Transverse colon (tissue), 4 donors: ENCODE measurements at regions not wholly inside any gene's neighbourhood (a gene's known extent, or its start where the extent isn't known, plus 50 kb on each side); places are given as distances from the start of the nearest gene placed in this dataset.

ENCODE experiments used
- DNase-seq: peaks from one replicate; pipeline ENCODE4 v3.0.0-alpha.2; 2019
- H3K27ac ChIP-seq, 4 donors: fragments of 200-600 bp; sonication (generic); 2 replicates each; pipeline ENCODE4 v1.5.1; 2016 to 2018; ENCODE audit warnings: inconsistent platforms in 4 of 4
- H3K27me3 ChIP-seq: fragments of 200-600 bp; sonication (generic); 2 replicates; pipeline ENCODE4 v1.5.1; 2017; ENCODE audit warnings: inconsistent platforms
- H3K36me3 ChIP-seq, 4 donors: fragments of 200-600 bp; sonication (generic); 2 replicates each; pipeline ENCODE4 v1.5.1; 2017 to 2019; ENCODE audit warnings: inconsistent platforms in 4 of 4
- H3K4me1 ChIP-seq, 4 donors: fragments of 200-600 bp; sonication (generic); 2 replicates each; pipeline ENCODE4 v1.5.1; 2017 to 2020; ENCODE audit warnings: inconsistent platforms in 4 of 4
- H3K4me3 ChIP-seq, 4 donors: fragments of 200-600 bp; sonication (generic); 1 replicate in 1 of 4; 2 replicates in 3 of 4; pipeline versions ENCODE4 v1.5.1 to v1.6.1; 2017 to 2019; ENCODE audit warnings: inconsistent platforms in 4 of 4
- H3K9me3 ChIP-seq, 2 donors: fragments of 200-600 bp; sonication (generic); 2 replicates each; pipeline ENCODE4 v1.5.1; 2017 to 2019; ENCODE audit warnings: inconsistent platforms in 2 of 2
- CTCF ChIP-seq, 5 experiments: fragments of 200-600 bp in 3 of 5; fragments of 450-650 bp in 2 of 5; sonication (generic) in 3 of 5; IDR thresholded peaks; 1 replicate in 2 of 5; 2 replicates in 3 of 5; pipeline ENCODE4 v1.5.1; 2016 to 2017; ENCODE audit warnings: antibody characterized with exemption in 5 of 5, inconsistent platforms in 3 of 5, mild to moderate bottlenecking in 2 of 5, moderate library complexity in 1 of 5
- EP300 ChIP-seq: sonication (generic); formaldehyde crosslinking; IDR thresholded peaks from one replicate; pipeline ENCODE4 v1.6.1; 2017; ENCODE audit warnings: antibody characterized with exemption, low read depth
- POLR2A ChIP-seq: fragments of 450-650 bp; IDR thresholded peaks from one replicate; pipeline ENCODE4 v1.6.1; 2016; ENCODE audit warnings: antibody characterized with exemption, mild to moderate bottlenecking, moderate library complexity
- POLR2AphosphoS5 ChIP-seq, 3 donors: sonication (generic); formaldehyde crosslinking; IDR thresholded peaks; one replicate each; pipeline ENCODE4 v1.6.1; 2016; ENCODE audit warnings: antibody characterized with exemption in 3 of 3
- WGBS, 2 donors: methylation state at CpG; one replicate each; pipeline ENCODE4 v1.1.5; 2018; ENCODE audit warnings: low coverage in 1 of 2; 5-methylcytosine and 5-hydroxymethylcytosine counted together
- in situ Hi-C, 4 donors: fragments of 200-750 bp; cut with MboI; loops; one replicate each; pipeline versions ENCODE4 v1.15.0 to v1.15.1; 2017; ENCODE audit warnings: low sequenced_read_pairs in 3 of 4, low pct_ligation_motif_present in 1 of 4, low pct_unique_long_range_greater_than_20kb in 1 of 4
- intact Hi-C: fragments of 100-400 bp; cut with DNase I; formaldehyde crosslinking; loops from one replicate; pipeline ENCODE4 v1.15.1; 2023; ENCODE audit warnings: low total_unique reads

GRCh38 chr12:60290532-60290931 lies 694.7 kb downstream of the SLC16A7 start:
- no peak overlapping the region for H3K27ac ChIP-seq
- DNase-seq, result no peak
- 62% methylated on average over 1 of the region's 1 CpG; no CpG with 5 or more reads in 1 of the 2 donors for WGBS, 2 donors
- intact Hi-C loops, result no loop called here
- H3K27me3 ChIP-seq, result no peaks in the 10 kb centered on the region
- peaks cover 0 to 3% of the 10 kb centered on the region in 2 donors for H3K9me3 ChIP-seq
- H3K4me1 ChIP-seq, result no peaks in the 10 kb centered on the region
- no peak overlapping the region for H3K4me3 ChIP-seq
- in situ Hi-C loops, result no loop called here
- H3K36me3 ChIP-seq, result no peaks in the 10 kb centered on the region
- no peak for TF ChIP-seq POLR2A
- TF ChIP-seq EP300, result no peak
- TF ChIP-seq CTCF (IDR thresholded peaks at IDR 0.05), result no peak
- TF ChIP-seq POLR2AphosphoS5 (IDR thresholded peaks at IDR 0.05), result no peak

- Histone ChIP-seq H3K4me1 (no peaks in the 10 kb centered on the region), H3K36me3 (no peaks in the 10 kb centered on the region), H3K9me3 (no peaks in the 10 kb centered on the region), H3K4me3 (no peak overlapping the region), H3K27ac (no peak overlapping the region), H3K27me3 (no peaks in the 10 kb centered on the region)
- intact Hi-C loops, result no loop called here
- in situ Hi-C loops, result no loop called here
- 0 to 11% methylated on average over 1 of the region's 1 CpG for WGBS, 2 donors
- no peak for TF ChIP-seq EP300
- no peak for TF ChIP-seq POLR2AphosphoS5 (IDR thresholded peaks at IDR 0.05)
- TF ChIP-seq POLR2A, result no peak
- no peak for TF ChIP-seq CTCF (IDR thresholded peaks at IDR 0.05)
- DNase-seq, result no peak
Observed at GRCh38 chr12:60308366-60308991, 712.6 kb downstream of the SLC16A7 start.

GRCh38 chr12:60311940-60312339 lies 716.1 kb downstream of the SLC16A7 start:
- in situ Hi-C loops (no loop called here), intact Hi-C loops (no loop called here)
- TF ChIP-seq POLR2AphosphoS5 (IDR thresholded peaks at IDR 0.05) (no peak), EP300 (no peak), POLR2A (no peak), CTCF (IDR thresholded peaks at IDR 0.05) (no peak)
- no peaks in the 10 kb centered on the region for H3K27me3 ChIP-seq
- no peaks in the 10 kb centered on the region for H3K9me3 ChIP-seq
- WGBS, 2 donors, result 33 to 37% methylated on average over 2 of the region's 2 CpGs
- no peak overlapping the region for H3K27ac ChIP-seq
- no peaks in the 10 kb centered on the region for H3K4me1 ChIP-seq
- no peak overlapping the region for H3K4me3 ChIP-seq
- DNase-seq, result no peak
- H3K36me3 ChIP-seq, result no peaks in the 10 kb centered on the region

- Histone ChIP-seq H3K4me1 (no peaks in the 10 kb centered on the region), H3K4me3 (no peak overlapping the region), H3K27ac (no peak overlapping the region), H3K27me3 (no peaks in the 10 kb centered on the region), H3K9me3 (no peaks in the 10 kb centered on the region), H3K36me3 (no peaks in the 10 kb centered on the region)
- no peak for TF ChIP-seq CTCF (IDR thresholded peaks at IDR 0.05)
- WGBS, 2 donors, result 86 to 90% methylated on average over 1 of the region's 1 CpG
- no peak for DNase-seq
- in situ Hi-C loops, result no loop called here
- intact Hi-C loops, result no loop called here
Observed at GRCh38 chr12:60317361-60317760, 721.5 kb downstream of the SLC16A7 start.
